Parathyroid adenoma (tissue), 2 donors: ENCODE measurements at regions not wholly inside any gene's neighbourhood (a gene's known extent, or its start where the extent isn't known, plus 50 kb on each side); places are given as distances from the start of the nearest gene placed in this dataset.

ENCODE experiments used
- H2AFZ ChIP-seq: fragments of 300-600 bp; sonication (generic); one replicate; pipeline ENCODE4 v1.7.0; 2017; ENCODE audit warnings: antibody characterized with exemption, mild to moderate bottlenecking
- H3K27ac ChIP-seq: fragments of 300-600 bp; sonication (generic); one replicate; pipeline ENCODE4 v1.7.0; 2017
- H3K27me3 ChIP-seq: fragments of 300-600 bp; sonication (generic); one replicate; pipeline ENCODE4 v1.7.0; 2017; ENCODE audit warnings: low read length; ENCODE audit not compliant: control insufficient read depth, insufficient read depth
- H3K36me3 ChIP-seq: fragments of 300-600 bp; sonication (generic); one replicate; pipeline ENCODE4 v1.7.0; 2017; ENCODE audit warnings: low read length; ENCODE audit not compliant: control insufficient read depth, insufficient read depth
- H3K4me1 ChIP-seq: fragments of 300-600 bp; sonication (generic); one replicate; pipeline ENCODE4 v1.7.0; 2017; ENCODE audit warnings: control low read depth
- H3K4me2 ChIP-seq: fragments of 300-600 bp; sonication (generic); one replicate; pipeline ENCODE4 v1.7.0; 2017; ENCODE audit warnings: low read length
- H3K4me3 ChIP-seq: fragments of 300-600 bp; sonication (generic); one replicate; pipeline ENCODE4 v1.7.0; 2017; ENCODE audit warnings: low read depth, low read length
- H3K79me2 ChIP-seq: fragments of 300-600 bp; sonication (generic); one replicate; pipeline ENCODE4 v1.7.0; 2017; ENCODE audit warnings: control low read depth
- H3K9ac ChIP-seq: fragments of 300-600 bp; sonication (generic); one replicate; pipeline ENCODE4 v1.7.0; 2017; ENCODE audit warnings: mild to moderate bottlenecking
- H3K9me3 ChIP-seq: fragments of 300-600 bp; sonication (generic); one replicate; pipeline ENCODE4 v1.7.0; 2017; ENCODE audit warnings: low read length; ENCODE audit not compliant: control insufficient read depth
- CTCF ChIP-seq: fragments of 300-600 bp; sonication (generic); IDR thresholded peaks from one replicate; pipeline ENCODE4 v1.7.0; 2017; ENCODE audit warnings: antibody characterized with exemption, mild to moderate bottlenecking
- donor health status: primary hyperparathyroidism.

GRCh38 chr12:85531341-85531740 lies 251.3 kb downstream of the ALX1 start:
- H3K27ac ChIP-seq = no peak overlapping the region
- no peak overlapping the region for H2AFZ ChIP-seq
- no peak for TF ChIP-seq CTCF
- no peaks in the 10 kb centered on the region for H3K4me1 ChIP-seq
- H3K27me3 ChIP-seq = no peaks in the 10 kb centered on the region
- no peaks in the 10 kb centered on the region for H3K79me2 ChIP-seq
- H3K4me3 ChIP-seq = no peak overlapping the region
- H3K9ac ChIP-seq = no peak overlapping the region
- H3K9me3 ChIP-seq = no peaks in the 10 kb centered on the region
- H3K36me3 ChIP-seq = no peaks in the 10 kb centered on the region
- no peak overlapping the region for H3K4me2 ChIP-seq

- TF ChIP-seq CTCF = no peak
- Histone ChIP-seq H3K27ac (no peak overlapping the region), H2AFZ (no peak overlapping the region), H3K9ac (no peak overlapping the region), H3K9me3 (no peaks in the 10 kb centered on the region), H3K4me2 (no peak overlapping the region), H3K27me3 (peaks cover 3% of the 10 kb centered on the region), H3K4me3 (no peak overlapping the region), H3K4me1 (no peaks in the 10 kb centered on the region), H3K79me2 (no peaks in the 10 kb centered on the region), H3K36me3 (no peaks in the 10 kb centered on the region)
These were observed 269.6 kb downstream of the ALX1 start for GRCh38 chr12:85549640-85550039.

GRCh38 chr12:85550924-85551323 lies 270.9 kb downstream of the ALX1 start:
- no peak overlapping the region for H3K4me3 ChIP-seq
- H3K27ac ChIP-seq = no peak overlapping the region
- no peaks in the 10 kb centered on the region for H3K9me3 ChIP-seq
- no peak overlapping the region for H3K4me2 ChIP-seq
- H3K79me2 ChIP-seq = no peaks in the 10 kb centered on the region
- H2AFZ ChIP-seq = no peak overlapping the region
- no peaks in the 10 kb centered on the region for H3K4me1 ChIP-seq
- H3K9ac ChIP-seq = no peak overlapping the region
- no peaks in the 10 kb centered on the region for H3K36me3 ChIP-seq
- H3K27me3 ChIP-seq = peaks cover 3% of the 10 kb centered on the region
- TF ChIP-seq CTCF = no peak

- no peak for TF ChIP-seq CTCF
- H3K4me2 ChIP-seq = no peak overlapping the region
- H2AFZ ChIP-seq = no peak overlapping the region
- H3K4me3 ChIP-seq = no peak overlapping the region
- H3K79me2 ChIP-seq = no peaks in the 10 kb centered on the region
- H3K27ac ChIP-seq = no peak overlapping the region
- H3K9ac ChIP-seq = no peak overlapping the region
- no peaks in the 10 kb centered on the region for H3K27me3 ChIP-seq
- no peaks in the 10 kb centered on the region for H3K9me3 ChIP-seq
- no peaks in the 10 kb centered on the region for H3K36me3 ChIP-seq
- no peaks in the 10 kb centered on the region for H3K4me1 ChIP-seq
These were observed 272.4 kb downstream of the ALX1 start for GRCh38 chr12:85552461-85552860.

DNA sequence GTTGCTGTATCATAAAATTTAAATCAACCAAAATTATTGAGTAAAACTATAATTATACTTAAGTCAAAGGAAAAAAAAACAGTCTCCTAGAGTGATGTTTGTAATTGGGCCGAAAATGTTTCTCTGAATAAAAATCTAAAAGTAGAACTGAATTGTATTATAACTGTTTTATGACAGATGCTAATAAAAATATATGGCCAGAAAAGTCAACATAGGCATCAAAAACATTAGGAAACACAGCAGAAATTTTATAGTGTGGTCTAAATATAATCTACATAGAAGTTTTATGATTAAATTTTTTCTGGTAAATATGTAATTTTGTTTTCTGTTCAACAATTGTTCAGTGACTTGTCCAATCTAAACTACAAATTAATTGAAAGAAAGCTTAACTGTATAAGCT lies 277.8 kb downstream of the ALX1 start:
- H3K4me3 ChIP-seq = no peak overlapping the region
- H3K4me2 ChIP-seq = no peak overlapping the region
- no peaks in the 10 kb centered on the region for H3K36me3 ChIP-seq
- H3K27ac ChIP-seq = no peak overlapping the region
- H3K9me3 ChIP-seq = no peaks in the 10 kb centered on the region
- no peaks in the 10 kb centered on the region for H3K4me1 ChIP-seq
- H3K27me3 ChIP-seq = no peaks in the 10 kb centered on the region
- no peak overlapping the region for H3K9ac ChIP-seq
- H2AFZ ChIP-seq = no peak overlapping the region
- TF ChIP-seq CTCF = no peak
- H3K79me2 ChIP-seq = no peaks in the 10 kb centered on the region
